GM12878 (cell line): ENCODE measurements at regions not wholly inside any gene's neighbourhood (a gene's known extent, or its start where the extent isn't known, plus 50 kb on each side); places are given as distances from the start of the nearest gene placed in this dataset. TPM values are rescaled to one million over a fixed set of nuclear protein-coding genes. Genes with fewer than 3 reads are reported as not detected.
"Not testable (repeated sequence)": the region's sequence is repeated elsewhere in the genome, so short reads cannot be mapped to it uniquely, and the experiment has no call there.

ENCODE experiments used
- ATAC-seq: fragments of 200-7000 bp; cut with Tn5 transposase; 3 replicates; pipeline ENCODE4 v1.9.1; 2020; ENCODE audit warnings: mild to moderate bottlenecking, moderate library complexity
- BruUV-seq: library from RNA; stranded (reverse); fragments of 400-500 nt; replicated peaks from 2 replicates; lab custom pipeline; 2021; lab: Mats Ljungman, UMichigan
- CTCF ChIA-PET: fragments of 300-600 bp; sonication (Branson Sonifier 250); formaldehyde crosslinking; extraction: SDS; loops from one replicate; lab custom pipeline; 2021; ENCODE audit warnings: inconsistent platforms; lab: Yijun Ruan, JAX
- POLR2A ChIA-PET: fragments of 350-600 bp; formaldehyde crosslinking; extraction: SDS; loops from one replicate; lab custom pipeline; 2021; ENCODE audit warnings: inconsistent platforms; lab: Charles Lee
- RAD21 ChIA-PET: fragments of 300-600 bp; sonication (Branson Sonifier 250); formaldehyde crosslinking; loops from one replicate; lab custom pipeline; 2023; ENCODE audit warnings: antibody characterized with exemption; ENCODE audit not compliant: unreplicated experiment; lab: Charles Lee
- SMC1A ChIA-PET: fragments of 300-600 bp; sonication (Branson Sonifier 250); formaldehyde crosslinking; loops from one replicate; lab custom pipeline; 2023; ENCODE audit not compliant: unreplicated experiment, uncharacterized antibody; lab: Charles Lee
- DNase-seq: peaks from one replicate; pipeline ENCODE4 v3.0.0-alpha.2; 2011; ENCODE audit warnings: low read depth, low spot score
- FAIRE-seq: peaks from 3 replicates; lab custom pipeline; 2011; peaks lifted over from hg19 to GRCh38; lab: Jason Lieb, UNC
- H2AFZ ChIP-seq: 2 replicates; pipeline ENCODE4 v1.6.0; 2011; ENCODE audit warnings: low read depth, low read length, control low read depth; ENCODE audit not compliant: control insufficient read depth
- H3K27ac ChIP-seq: 2 replicates; pipeline ENCODE4 v1.5.1; 2011; ENCODE audit warnings: control low read depth; ENCODE audit not compliant: control insufficient read depth, insufficient read depth
- H3K27me3 ChIP-seq, 2 experiments: replicated peaks in 1 of 2; 2 replicates each; pipeline versions ENCODE4 v1.6.0 to v1.6.1; 2011; ENCODE audit warnings: low read length in 1 of 2; ENCODE audit not compliant: control insufficient read depth in 2 of 2, insufficient read depth in 2 of 2
- H3K36me3 ChIP-seq, 2 experiments: 2 replicates each; pipeline ENCODE4 v1.5.1; 2011; ENCODE audit warnings: low read length in 1 of 2; ENCODE audit not compliant: control insufficient read depth in 2 of 2, insufficient read depth in 2 of 2
- H3K4me1 ChIP-seq: 2 replicates; pipeline ENCODE4 v1.6.1; 2011; ENCODE audit warnings: mild to moderate bottlenecking, low read length, moderate library complexity, mixed read lengths; ENCODE audit not compliant: control insufficient read depth, insufficient read depth
- H3K4me2 ChIP-seq: 2 replicates; pipeline ENCODE4 v1.6.0; 2011; ENCODE audit warnings: control low read depth; ENCODE audit not compliant: control insufficient read depth, insufficient read depth
- H3K4me3 ChIP-seq: fragments of 200-600 bp; sonication (generic); 2 replicates; pipeline ENCODE4 v1.5.1; 2016
- H3K79me2 ChIP-seq: 2 replicates; pipeline ENCODE4 v1.6.0; 2011; ENCODE audit warnings: low read length; ENCODE audit not compliant: control insufficient read depth, insufficient read depth
- H3K9ac ChIP-seq: 2 replicates; pipeline ENCODE4 v1.8.0; 2011; ENCODE audit warnings: low read length, control low read depth, mixed read lengths; ENCODE audit not compliant: control insufficient read depth, insufficient read depth
- H3K9me3 ChIP-seq: replicated peaks from 3 replicates; pipeline ENCODE4 v1.5.1; 2011; ENCODE audit warnings: mild to moderate bottlenecking, low read length; ENCODE audit not compliant: control insufficient read depth, insufficient read depth
- H4K20me1 ChIP-seq: 2 replicates; pipeline ENCODE4 v1.6.0; 2011; ENCODE audit not compliant: control insufficient read depth, insufficient read depth
- ZNF24 ChIP-seq: fragments of 450-650 bp; IDR thresholded peaks from 2 replicates; pipeline ENCODE4 v1.6.1; 2017; ENCODE audit warnings: antibody characterized with exemption, mild to moderate bottlenecking
- WGBS: methylation state at CpG from one replicate; pipeline ENCODE4 v1.1.6; 2016; ENCODE audit warnings: low lambda C conversion rate; ENCODE audit not compliant: insufficient replicate concordance, insufficient coverage; ENCODE audit errors: missing lambda C conversion rate; 5-methylcytosine and 5-hydroxymethylcytosine counted together
- in situ Hi-C: fragments of 300-500 bp; cut with MboI; formaldehyde crosslinking; loops from 9 replicates; pipeline ENCODE4 v1.14.3; 2018; ENCODE audit warnings: mixed read lengths
- intact Hi-C: fragments of 100-400 bp; cut with micrococcal nuclease; formaldehyde crosslinking; loops from one replicate; pipeline ENCODE4 v1.14.2; 2022; ENCODE audit not compliant: unreplicated experiment
- small RNA-seq: library from RNA; depleted of rRNA; stranded (forward); fragments of <200 nt; gene quantifications from one replicate; pipeline ENCODE3, GENCODE V24; 2014

DNA sequence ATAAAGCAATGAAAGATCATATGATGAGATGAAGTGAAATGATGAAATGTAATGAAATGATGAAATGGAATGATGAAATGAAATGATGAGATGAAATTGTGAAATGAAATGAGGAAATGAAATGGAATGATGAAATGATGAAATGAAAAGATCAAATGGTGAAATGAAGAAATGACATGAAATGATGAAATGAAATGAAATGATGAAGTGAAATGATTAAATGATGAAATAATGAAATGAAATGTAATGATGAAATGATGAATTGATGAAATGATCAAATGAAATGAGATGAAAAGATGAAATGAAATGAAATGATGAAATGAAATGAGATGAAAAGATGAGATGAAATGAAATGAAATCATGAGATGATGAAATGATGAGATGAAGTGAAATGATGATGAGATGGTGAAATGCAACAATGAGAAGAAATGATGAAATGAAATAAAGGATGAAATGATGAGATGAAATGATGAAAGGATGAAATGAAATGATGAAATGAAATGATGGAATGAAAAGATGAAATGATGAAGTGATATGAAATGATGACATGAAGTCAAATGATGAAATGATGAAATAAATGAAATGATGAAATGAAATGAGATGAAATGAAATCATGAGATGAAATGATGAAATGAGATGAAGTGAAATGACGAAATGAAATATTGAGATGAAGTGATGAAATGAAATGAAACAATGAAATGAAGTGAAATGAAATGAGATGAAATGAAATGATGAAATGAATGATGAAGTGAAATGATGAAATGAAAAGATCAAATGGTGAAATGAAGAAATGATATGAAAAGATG, 130.5 kb upstream of the TP53TG3C start:
- 30% methylated on average over 1 of the region's 1 CpG for WGBS
- H3K27ac ChIP-seq, CTCF ChIA-PET, DNase-seq, FAIRE-seq, H3K27me3 ChIP-seq, in situ Hi-C loops, H3K4me3 ChIP-seq, BruUV-seq, H3K4me2 ChIP-seq, H3K79me2 ChIP-seq, H3K9me3 ChIP-seq, H3K9ac ChIP-seq, POLR2A ChIA-PET, intact Hi-C loops, H3K4me1 ChIP-seq, RAD21 ChIA-PET, ATAC-seq, H4K20me1 ChIP-seq, SMC1A ChIA-PET, H2AFZ ChIP-seq, H3K36me3 ChIP-seq: not testable (repeated sequence)
- peak; percentile 59; the same call in 1 of the 2 replicates for TF ChIP-seq ZNF24

GRCh38 chr16:33064454-33065073, 129.5 kb upstream of the TP53TG3C start:
- H3K9ac ChIP-seq, H3K27ac ChIP-seq, H4K20me1 ChIP-seq, H3K4me3 ChIP-seq, H3K27me3 ChIP-seq, H3K4me1 ChIP-seq, RAD21 ChIA-PET, SMC1A ChIA-PET, H3K36me3 ChIP-seq, POLR2A ChIA-PET, FAIRE-seq, DNase-seq, H3K9me3 ChIP-seq, H3K79me2 ChIP-seq, ATAC-seq, BruUV-seq, in situ Hi-C loops, H3K4me2 ChIP-seq, H2AFZ ChIP-seq, CTCF ChIA-PET, intact Hi-C loops: not testable (repeated sequence)
- WGBS: 0% methylated on average over 2 of the region's 2 CpGs

Small RNA genes in the stretch of these regions (small RNA-seq; reads per million reads assigned to genes)
- gene AC145350.3: not detected
